ENCODE measurements at regions not wholly inside any gene's neighbourhood (a gene's known extent, or its start where the extent isn't known, plus 50 kb on each side); places are given as distances from the start of the nearest gene placed in this dataset.
A peak's percentile ranks its signal among the peaks of the same experiment; 100 is the strongest.

DNA sequence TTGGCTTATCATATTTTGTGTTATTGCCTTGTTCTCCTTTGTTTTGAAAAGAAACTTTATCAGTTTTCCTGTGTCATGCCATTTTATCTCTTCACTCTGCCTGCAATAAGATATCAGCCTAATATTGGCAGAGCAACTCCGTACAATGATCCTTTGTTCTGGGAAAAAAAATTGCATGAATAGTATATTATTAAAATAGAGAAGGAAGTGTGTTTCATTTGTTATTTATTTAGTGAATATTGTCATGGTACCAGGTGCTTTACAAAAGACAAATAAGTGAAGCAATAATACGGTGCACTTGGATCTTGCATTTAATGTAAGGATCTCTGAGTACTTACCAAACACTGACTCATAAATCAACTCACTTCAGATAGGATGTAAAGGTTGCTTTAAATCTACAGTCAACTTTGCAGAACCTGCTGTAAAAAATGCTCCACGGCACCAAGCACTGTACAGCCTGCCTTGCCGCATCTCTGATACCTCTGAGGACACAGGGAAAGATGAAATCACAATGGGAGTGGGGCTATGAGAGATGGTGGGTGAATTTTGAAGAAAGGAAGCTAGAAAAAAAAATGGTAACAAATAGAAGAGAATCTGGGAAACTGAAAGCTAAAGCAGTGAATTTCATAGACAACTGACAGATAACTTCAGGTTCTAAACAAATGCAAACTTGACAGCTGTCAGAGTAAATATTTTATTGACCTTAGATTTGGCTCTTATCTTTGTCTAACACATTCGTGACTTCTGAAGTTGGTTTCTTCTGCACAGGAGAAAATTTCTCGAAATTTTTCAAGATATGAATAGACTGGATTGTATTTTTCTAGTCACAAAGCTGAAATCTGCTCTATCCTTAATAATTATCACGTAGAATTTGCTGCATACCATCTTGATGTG lies 232.1 kb downstream of the ENC1 start:
- DNase-seq (ENCODE audit: extremely low spot score, insufficient read length, low read depth) = no peak
- FAIRE-seq = no peak

DNA sequence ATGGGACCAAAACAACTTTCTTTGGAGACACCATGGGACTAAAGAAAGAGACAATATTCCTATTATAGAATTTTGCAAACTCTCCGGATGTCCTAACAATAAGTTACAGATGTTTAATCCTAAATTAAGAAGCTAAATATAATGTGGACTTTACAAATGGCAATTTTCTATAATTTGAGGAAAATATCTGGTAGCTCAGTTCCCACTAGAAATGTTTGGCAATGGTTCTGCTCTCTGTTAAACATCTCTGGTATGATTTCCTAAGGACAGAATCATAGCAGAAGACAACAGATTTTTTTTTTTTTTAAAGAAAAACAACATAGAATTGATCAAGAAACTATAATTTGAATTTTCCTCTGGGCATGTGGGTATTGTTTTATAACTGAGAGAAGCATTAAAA lies 232.8 kb downstream of the ENC1 start:
- DNase-seq (ENCODE audit: extremely low spot score, insufficient read length, low read depth) (no peak), FAIRE-seq (no peak)

DNA sequence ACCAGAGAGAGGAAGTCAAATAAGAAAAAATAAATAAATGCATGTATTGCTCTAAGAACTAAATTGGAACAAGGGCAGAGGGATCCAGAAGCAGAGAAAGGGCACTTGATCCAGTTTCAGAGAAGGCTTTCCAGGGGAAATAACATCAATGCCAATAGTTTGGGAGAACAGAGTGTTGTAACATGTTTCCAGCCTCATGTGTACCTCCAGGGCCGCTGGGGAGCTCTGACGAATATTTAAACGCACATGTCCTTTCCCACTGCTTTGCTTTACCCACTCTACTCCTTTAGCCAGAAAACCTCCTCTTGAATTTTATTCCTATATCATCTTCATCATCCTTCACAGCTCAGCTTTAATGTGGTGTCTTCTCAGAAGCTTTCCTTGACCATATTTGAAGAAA lies 233.7 kb downstream of the ENC1 start:
- FAIRE-seq (no peak), DNase-seq (ENCODE audit: extremely low spot score, insufficient read length, low read depth) (no peak)

DNA sequence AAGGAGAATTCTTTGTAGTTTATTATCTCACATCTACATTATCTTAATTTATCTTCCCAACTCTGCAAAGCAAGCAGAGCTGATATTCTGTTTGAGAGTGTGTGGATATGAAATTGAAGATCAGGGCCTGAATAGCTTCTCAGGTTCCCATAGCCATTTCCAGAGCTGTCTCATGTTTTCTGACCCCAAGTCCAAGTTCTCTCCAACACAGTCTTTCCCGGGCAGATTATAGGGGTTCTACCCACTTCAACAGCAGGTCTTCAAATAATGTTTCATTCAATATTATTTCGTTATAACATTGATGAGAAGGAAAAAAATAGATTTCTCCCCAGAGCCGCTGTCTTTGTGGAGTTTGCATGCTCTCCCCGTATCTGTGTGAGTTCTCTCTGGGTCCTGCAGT lies 234.9 kb downstream of the ENC1 start:
- FAIRE-seq (no peak), DNase-seq (ENCODE audit: extremely low spot score, insufficient read length, low read depth) (no peak)

DNA sequence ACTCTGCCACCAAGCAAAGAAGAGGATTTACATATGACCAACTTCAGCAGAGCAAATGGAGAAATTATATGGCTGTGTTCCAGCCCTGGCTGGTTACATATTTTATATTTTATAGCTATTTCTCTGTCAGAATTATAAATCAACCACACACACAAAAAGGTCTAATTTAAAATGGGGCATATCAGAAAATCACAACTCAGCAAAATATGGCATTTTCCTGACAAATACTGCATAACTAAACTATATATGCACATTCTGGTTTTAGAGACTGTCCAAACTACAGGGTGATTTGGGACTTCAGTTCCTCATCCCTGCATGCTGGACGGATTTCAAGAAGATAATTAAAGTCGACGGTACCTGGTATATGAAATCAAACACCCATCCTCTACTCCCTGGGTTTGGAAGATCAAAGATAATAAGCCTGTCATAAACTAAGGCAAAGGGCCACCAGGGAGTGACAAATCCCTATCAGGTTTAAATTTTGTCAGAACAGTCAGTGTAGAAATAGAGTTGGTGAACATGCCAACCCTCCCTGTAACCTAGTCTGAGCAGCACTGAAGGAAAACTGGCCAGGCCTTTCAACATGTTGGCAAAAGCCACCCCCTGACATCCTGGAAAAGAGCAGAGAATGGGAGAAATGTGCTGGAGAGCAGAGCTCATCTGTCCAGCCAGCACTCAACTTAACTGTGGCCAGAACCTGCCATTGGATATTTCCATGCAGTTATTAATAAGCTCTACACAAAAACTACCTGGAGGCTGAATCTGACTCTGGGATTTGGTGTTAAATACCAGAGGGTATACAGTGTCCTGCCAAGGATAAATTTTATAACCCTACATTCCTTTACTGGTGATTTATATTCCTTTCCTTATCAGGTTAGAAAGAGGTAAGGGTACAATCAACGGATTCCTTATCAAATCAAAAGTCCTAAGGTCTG lies 235.7 kb downstream of the ENC1 start:
- FAIRE-seq (no peak), DNase-seq (ENCODE audit: extremely low spot score, insufficient read length, low read depth) (no peak)

DNA sequence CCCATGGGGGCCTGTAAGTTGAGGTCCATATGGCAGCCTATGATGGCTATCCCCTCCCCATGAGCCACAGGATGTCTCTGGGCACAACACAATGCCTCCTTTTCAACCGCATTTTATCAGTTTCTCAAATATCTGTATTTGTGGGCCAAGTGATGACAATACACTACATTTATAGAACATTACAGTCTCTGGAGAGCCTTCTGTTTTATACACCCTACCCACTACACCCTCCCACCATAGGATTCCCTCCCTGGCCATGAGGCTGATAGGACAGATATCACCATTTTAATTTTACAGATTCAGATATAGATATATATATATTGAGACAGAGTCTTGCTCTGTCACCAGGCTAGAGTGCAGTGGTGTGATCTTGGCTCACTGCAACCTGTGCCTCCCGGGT lies 236.8 kb downstream of the ENC1 start:
- FAIRE-seq (no peak), DNase-seq (ENCODE audit: extremely low spot score, insufficient read length, low read depth) (no peak)

DNA sequence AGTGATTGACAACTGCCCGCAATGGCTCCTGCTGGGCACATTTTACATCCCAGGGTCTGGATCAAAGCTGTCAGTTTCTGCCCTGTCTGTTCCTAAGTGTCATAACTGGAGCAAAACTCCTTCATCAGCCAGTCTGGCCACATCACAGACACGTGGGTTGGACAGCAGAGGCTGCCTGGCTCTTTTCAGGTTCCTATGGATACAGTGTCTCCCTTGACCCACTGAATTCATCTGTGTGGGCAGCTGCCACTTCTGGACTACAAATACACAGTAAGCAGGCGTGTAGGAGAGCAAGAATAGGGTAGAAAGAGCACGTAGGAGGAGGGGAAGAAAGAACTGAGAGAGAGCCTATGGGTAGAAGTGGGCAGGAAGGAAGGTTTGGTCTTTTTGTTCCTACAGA lies 238.0 kb downstream of the ENC1 start:
- DNase-seq (ENCODE audit: extremely low spot score, insufficient read length, low read depth) = no peak
- no peak for FAIRE-seq

DNA sequence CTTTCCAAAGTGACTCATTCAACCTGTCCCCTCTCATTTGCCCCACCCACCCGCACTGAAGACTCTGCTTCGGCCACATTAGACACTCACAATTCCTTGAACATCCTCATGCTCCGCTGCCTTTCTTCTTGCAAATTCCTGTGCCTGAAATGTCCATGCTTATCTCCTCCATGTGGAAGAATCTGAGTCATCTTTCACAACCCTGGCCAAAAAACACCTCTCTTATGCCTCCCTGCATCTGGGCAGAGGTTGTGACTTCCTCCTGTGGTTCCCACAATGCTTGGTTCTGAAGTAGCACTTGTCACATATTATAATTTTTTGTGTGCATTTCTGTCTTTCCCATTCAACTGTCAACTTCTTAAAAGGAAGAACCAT lies 238.6 kb downstream of the ENC1 start:
- FAIRE-seq = no peak
- DNase-seq (ENCODE audit: extremely low spot score, insufficient read length, low read depth) = no peak

DNA sequence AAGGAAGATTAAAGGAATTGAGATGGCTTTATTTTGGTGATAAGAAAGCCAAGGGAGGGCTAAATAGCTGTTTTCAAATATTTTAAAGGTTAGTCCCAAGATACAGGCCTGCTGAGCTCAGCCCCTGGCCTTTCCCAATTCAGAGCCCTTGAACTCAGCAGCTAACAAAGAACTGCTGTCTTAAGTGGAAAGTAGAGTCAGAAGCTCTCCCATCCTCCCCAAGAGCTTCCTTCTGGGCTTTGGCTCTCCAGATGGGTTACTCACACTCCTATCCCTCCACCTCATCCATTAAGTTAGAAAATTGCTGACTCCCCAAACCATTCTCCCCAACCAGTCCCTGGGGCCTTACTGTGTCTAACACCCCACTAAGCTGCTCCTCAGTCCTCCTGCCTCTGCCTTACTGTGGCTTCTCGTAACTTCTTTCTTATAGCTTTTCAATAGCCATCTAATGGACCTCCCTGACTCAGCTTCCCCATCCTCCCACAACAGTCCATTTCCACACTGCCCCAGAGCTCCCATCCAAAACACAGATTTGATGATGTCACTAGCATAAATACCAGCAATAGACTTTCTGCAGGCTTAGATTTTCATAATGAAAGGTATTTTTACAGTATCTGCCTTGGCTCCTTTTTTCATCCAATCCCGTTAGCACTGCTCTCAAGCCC lies 239.1 kb downstream of the ENC1 start:
- DNase-seq (ENCODE audit: extremely low spot score, insufficient read length, low read depth) (no peak), FAIRE-seq (no peak)

DNA sequence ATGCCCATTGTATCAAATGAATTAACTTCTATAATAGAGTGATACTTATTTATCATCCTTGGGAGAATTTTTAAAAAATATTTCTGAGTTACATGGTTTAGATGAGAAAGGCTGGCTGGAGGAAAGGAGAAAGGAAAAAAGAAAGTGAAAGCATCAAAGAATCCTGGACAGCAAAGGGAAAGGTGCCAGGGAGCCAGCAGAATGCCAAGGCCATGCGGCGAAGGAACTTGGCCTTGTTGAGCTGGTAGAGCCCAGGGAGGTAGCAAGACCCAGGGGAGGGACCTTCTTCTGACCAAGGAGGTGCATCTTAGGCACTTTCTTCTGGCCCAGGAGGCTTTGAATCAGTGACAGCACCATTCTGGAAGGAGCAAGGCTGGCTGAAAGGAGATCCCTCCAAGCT lies 240.5 kb downstream of the ENC1 start:
- no peak for DNase-seq (ENCODE audit: extremely low spot score, insufficient read length, low read depth)
- no peak for FAIRE-seq

DNA sequence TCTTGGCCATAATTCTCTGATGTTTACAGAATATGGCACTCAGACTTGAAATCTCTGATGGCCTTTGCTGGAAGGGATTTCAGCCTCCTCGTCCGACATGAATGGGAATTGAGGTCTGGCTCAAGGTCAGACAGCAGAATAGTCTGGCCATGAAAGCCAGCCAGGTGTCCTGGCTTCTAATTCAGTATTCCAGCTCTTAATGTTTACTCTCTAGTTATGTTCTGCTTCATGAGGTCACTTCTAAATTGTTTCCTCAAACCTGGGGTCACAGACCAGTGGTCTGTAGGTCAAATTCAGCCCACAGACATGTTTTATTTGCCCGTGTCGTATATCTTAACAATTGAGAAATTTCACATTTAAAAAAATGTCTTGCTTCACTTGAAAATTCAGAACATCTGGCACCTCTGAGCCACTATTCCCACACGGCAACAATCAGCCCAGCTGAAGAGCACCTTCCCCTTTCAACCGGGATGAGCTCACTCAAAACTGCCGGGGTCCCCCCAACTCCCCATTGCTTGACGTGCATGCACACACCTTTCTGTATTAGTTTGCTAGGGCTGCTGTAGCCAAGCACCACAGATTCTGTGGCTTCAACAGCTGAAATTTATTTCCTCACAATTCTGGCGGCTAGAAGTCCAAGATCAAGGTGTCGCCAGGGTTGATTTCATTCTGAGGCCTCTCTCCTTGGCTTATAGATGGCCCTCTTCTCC lies 243.5 kb downstream of the ENC1 start:
- DNase-seq (ENCODE audit: extremely low spot score, insufficient read length, low read depth) (no peak), FAIRE-seq (no peak)

DNA sequence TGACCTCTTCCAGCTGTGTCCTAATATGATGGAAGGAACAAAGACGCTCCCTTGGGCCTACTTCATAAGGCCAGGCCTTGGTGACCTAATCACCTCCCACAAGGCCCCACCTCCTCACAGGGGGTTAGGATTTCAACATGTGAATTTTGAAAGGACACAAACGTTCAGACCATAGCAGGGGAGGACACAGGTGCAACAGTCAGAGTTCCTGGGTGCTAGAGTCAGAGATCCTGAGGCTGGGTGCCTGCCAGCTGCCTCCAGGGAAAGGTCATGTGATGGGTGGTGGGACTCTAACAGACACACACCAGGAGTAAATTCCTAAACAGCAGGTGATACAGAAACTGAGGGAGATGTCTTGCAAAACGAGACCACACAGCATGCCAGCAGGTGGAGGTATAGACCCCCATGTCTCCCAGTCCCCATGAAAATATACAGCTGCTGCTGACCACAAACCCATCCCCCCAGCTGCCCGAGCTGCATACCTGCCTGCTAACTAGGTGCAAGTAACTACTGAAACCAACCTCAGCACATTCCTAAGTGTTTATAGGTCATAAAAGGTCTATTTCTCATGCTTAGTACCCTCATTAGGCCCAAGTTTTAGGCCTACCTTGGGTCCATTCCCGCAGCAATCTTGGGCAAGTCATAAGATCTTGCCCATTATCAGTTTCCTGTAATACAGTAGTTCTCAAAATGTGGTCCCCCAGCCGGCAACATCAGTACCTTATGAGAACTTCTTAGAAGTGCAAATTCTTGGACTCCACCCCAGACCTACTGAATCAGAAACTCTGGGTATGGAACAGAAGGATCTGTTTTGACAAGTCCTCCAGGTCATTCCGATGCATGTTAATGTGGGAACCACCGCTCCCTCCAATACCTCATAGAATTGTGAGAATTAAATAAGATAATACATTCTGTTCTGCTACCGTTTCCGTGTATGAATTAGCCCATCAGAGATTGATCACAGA lies 245.3 kb downstream of the ENC1 start:
- FAIRE-seq (peak; percentile 59), DNase-seq (ENCODE audit: extremely low spot score, insufficient read length, low read depth) (no peak)

DNA sequence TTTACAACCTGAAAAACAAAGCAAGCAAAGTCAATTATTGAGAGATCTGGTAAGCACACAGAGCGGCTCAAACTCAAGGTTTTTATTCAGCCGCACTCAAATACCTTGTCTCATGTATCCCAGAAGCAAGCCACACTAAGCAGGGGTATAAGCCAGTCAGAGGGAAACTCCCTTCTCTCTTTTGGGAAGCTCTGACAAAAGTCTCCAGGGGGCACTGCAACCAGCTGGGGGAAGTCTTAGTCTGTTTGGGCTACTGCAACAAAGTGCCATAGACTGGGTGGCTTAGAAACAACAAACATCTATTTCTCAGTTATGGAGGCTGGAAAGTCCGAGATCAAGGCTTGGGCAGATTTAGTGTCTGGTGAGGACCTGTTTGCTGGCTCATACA lies 246.0 kb downstream of the ENC1 start:
- DNase-seq (ENCODE audit: extremely low spot score, insufficient read length, low read depth) = no peak
- peak; percentile 29 for FAIRE-seq

DNA sequence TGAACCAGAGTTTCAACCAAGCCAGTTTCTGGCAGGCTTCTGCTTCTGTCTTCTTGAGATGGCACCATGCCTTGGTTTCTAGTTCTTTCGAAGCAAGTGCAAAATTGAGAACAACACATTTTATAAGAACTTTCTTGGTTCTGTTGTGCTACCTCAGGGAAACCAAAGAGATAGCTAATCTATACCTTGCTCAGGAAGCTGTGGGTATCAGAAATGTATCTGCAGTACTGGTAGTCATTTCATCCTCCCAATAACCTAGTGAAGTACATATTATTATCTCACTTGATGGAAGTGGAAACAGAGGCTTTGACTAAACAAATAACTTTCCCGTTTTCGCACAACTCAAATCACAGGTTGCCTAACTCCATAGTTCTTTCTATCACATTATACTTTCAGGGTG lies 246.6 kb downstream of the ENC1 start:
- DNase-seq (ENCODE audit: extremely low spot score, insufficient read length, low read depth) = no peak
- FAIRE-seq = peak; percentile 70

DNA sequence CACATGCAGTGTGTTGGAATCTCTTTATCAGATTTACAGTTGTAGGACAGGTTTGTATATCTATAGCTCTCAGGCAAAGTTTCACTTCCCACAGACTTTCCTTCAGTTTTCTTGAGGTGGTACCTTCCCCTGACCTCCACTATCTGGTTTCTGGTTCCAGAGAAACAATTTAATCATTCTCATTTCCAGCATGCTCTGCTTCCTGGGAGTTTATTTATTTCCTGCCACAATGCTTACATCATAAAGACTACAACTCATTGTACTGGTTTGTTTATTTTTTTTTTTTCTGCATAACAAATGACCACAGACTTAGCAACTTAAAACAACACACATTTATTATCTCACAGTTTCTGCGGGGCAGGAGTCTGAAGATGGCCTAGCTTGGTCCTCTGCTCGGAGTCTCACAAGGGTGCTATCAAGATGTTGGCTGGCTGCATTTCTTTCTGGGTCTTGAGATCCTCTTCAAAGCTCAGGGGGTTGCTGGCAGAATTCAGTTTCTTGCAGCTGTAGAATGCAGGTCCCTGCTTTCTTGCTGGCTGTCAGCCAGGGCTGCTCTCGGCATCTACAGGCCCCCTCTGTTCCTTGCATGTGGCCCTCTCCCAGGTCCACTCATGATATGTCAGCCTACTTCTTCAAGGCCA lies 247.7 kb downstream of the ENC1 start:
- DNase-seq (ENCODE audit: extremely low spot score, insufficient read length, low read depth) = no peak
- no peak for FAIRE-seq

DNA sequence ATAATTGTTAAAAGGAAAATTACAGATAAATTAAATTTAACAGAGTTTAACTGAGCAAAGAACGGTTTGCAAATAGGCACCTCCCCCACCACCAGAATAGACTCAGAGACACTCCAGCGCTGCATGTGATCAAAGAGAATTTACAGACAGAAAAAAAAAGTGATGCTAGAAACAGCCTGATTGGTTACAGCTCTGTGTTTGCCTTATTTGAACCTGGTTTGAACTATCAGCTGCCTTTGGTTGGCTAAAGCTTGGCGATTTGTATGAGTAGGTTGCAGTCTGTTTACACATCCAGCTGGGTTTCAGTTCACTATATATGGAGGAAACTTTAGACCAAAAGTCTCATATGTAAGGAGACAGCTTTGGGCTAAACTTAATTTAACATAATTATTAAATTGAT lies 249.1 kb downstream of the ENC1 start:
- FAIRE-seq (no peak), DNase-seq (ENCODE audit: extremely low spot score, insufficient read length, low read depth) (no peak)

DNA sequence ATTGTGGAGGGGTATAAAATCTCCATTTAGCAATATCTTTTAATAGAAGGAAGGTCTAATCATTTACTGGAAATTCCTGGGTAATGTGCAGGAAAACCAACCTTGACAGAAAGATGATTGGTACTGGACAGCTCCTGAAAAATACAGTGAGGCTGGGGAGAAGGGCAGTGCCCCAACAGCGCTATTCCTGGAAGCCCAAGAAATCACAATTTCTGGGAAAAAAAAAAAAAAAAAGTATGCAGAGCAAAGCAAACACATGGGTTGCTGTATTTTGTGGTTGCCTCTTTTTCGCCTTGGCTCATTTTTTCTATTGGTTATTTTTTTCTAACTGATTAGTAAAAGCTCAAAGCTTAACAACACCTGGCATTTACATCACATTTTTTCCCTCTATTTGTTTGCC lies 249.7 kb downstream of the ENC1 start:
- FAIRE-seq = no peak
- no peak for DNase-seq (ENCODE audit: extremely low spot score, insufficient read length, low read depth)

DNA sequence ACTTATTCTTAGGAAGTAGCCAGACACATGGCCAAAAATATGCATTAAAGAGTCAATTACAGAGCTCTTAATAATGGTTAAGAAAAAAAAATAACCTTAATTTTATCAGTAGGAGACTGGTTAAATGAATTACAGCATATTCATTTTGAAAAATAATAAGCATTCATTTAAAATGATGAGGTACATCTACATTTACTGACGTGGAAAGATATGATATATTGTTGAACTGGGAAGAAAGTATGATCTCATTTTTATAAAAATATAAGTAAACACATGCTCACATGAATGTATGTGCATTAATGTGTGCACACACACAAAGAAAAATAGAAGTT lies 250.3 kb downstream of the ENC1 start:
- FAIRE-seq (no peak), DNase-seq (ENCODE audit: extremely low spot score, insufficient read length, low read depth) (no peak)
